COLO668 (cell line): ENCODE measurements at regions not wholly inside any gene's neighbourhood (a gene's known extent, or its start where the extent isn't known, plus 50 kb on each side); places are given as distances from the start of the nearest gene placed in this dataset.

Experiments used
- DNase-seq: peaks from one replicate; lab custom pipeline; 2025; ENCODE audit not compliant: unreplicated experiment; lab: John Stamatoyannopoulos, UW

- no peak for DNase-seq
Measured at GRCh38 chr12:58131986-58132755, 190.8 kb downstream of the ATP23 start.

GRCh38 chr12:58138424-58138823 is 197.1 kb downstream of the ATP23 start:
- DNase-seq, result no peak

GRCh38 chr12:58139894-58140293 is 198.5 kb downstream of the ATP23 start:
- DNase-seq, result no peak

GRCh38 chr12:58140395-58140794 is 199.0 kb downstream of the ATP23 start:
- DNase-seq, result no peak

- no peak for DNase-seq
Measured at GRCh38 chr12:58142991-58143390, 201.6 kb downstream of the ATP23 start.

- DNase-seq, result no peak
Measured at GRCh38 chr12:58143498-58143995, 202.2 kb downstream of the ATP23 start.

GRCh38 chr12:58148405-58148804 is 207.0 kb downstream of the ATP23 start:
- DNase-seq, result peak; percentile 7

- DNase-seq, result no peak
Measured at GRCh38 chr12:58148976-58149375, 207.6 kb downstream of the ATP23 start.

GRCh38 chr12:58154359-58154758 is 213.0 kb downstream of the ATP23 start:
- DNase-seq, result no peak

- no peak for DNase-seq
Measured at GRCh38 chr12:58156697-58157096, 215.3 kb downstream of the ATP23 start.

GRCh38 chr12:58159941-58160340 is 218.6 kb downstream of the ATP23 start:
- no peak for DNase-seq

- no peak for DNase-seq
Measured at GRCh38 chr12:58161773-58162172, 220.4 kb downstream of the ATP23 start.

- no peak for DNase-seq
Measured at GRCh38 chr12:58163021-58163420, 221.7 kb downstream of the ATP23 start.

GRCh38 chr12:58166643-58167042 is 225.3 kb downstream of the ATP23 start:
- no peak for DNase-seq

GRCh38 chr12:58167622-58168021 is 226.3 kb downstream of the ATP23 start:
- DNase-seq, result no peak

- DNase-seq, result no peak
Measured at GRCh38 chr12:58169826-58170225, 228.5 kb downstream of the ATP23 start.

- no peak for DNase-seq
Measured at GRCh38 chr12:58171914-58172313, 230.5 kb downstream of the ATP23 start.

GRCh38 chr12:58172433-58173073 is 231.2 kb downstream of the ATP23 start:
- no peak for DNase-seq

- DNase-seq, result no peak
Measured at GRCh38 chr12:58174316-58174715, 232.9 kb downstream of the ATP23 start.

GRCh38 chr12:58176296-58176869 is 235.0 kb downstream of the ATP23 start:
- peak; percentile 46 for DNase-seq

GRCh38 chr12:58177366-58177765 is 236.0 kb downstream of the ATP23 start:
- DNase-seq, result no peak

GRCh38 chr12:58184212-58184611 is 242.8 kb downstream of the ATP23 start:
- DNase-seq, result no peak
